ENCODE measurements at regions not wholly inside any gene's neighbourhood (a gene's known extent, or its start where the extent isn't known, plus 50 kb on each side); places are given as distances from the start of the nearest gene placed in this dataset.
"Not testable (repeated sequence)": the region's sequence is repeated elsewhere in the genome, so short reads cannot be mapped to it uniquely, and the experiment has no call there.

GRCh38 chr1:178020968-178021640, 51.2 kb upstream of the SEC16B start:
- no peak for DNase-seq

- no peak for DNase-seq
These were observed 52.1 kb upstream of the SEC16B start for GRCh38 chr1:178021950-178022349.

- no peak for DNase-seq
These were observed 53.3 kb upstream of the SEC16B start for GRCh38 chr1:178023181-178023618.

- DNase-seq = no peak
These were observed 54.6 kb upstream of the SEC16B start for GRCh38 chr1:178024504-178024903.

GRCh38 chr1:178025613-178026356, 55.9 kb upstream of the SEC16B start:
- no peak for DNase-seq

- no peak for DNase-seq
These were observed 59.1 kb upstream of the SEC16B start for GRCh38 chr1:178028841-178029481.

- no peak for DNase-seq
These were observed 60.6 kb upstream of the SEC16B start for GRCh38 chr1:178030467-178030866.

GRCh38 chr1:178031856-178032320, 62.0 kb upstream of the RASAL2 start:
- peak; percentile 4 for DNase-seq

GRCh38 chr1:178033019-178033418, 60.9 kb upstream of the RASAL2 start:
- DNase-seq = no peak

GRCh38 chr1:178034676-178035075, 59.2 kb upstream of the RASAL2 start:
- DNase-seq = no peak

- DNase-seq = no peak
These were observed 57.8 kb upstream of the RASAL2 start for GRCh38 chr1:178036090-178036489.

- DNase-seq = no peak
These were observed 56.2 kb upstream of the RASAL2 start for GRCh38 chr1:178037510-178038253.

GRCh38 chr1:178038372-178038771, 55.5 kb upstream of the RASAL2 start:
- DNase-seq = no peak

GRCh38 chr1:178039891-178040290, 54.0 kb upstream of the RASAL2 start:
- no peak for DNase-seq

- not testable (repeated sequence) for DNase-seq
These were observed 50.0 kb upstream of the RASAL2 start for GRCh38 chr1:178043940-178044339.

All from stimulated activated CD4-positive, alpha-beta T cell treated with anti-CD3 and anti-CD28 coated beads, Interleukin-4, amount 100 ng/mL, for 24 hours (primary cell).